ENCODE measurements at regions not wholly inside any gene's neighbourhood (a gene's known extent, or its start where the extent isn't known, plus 50 kb on each side); places are given as distances from the start of the nearest gene placed in this dataset.
"Not testable (repeated sequence)": the region's sequence is repeated elsewhere in the genome, so short reads cannot be mapped to it uniquely, and the experiment has no call there.

DNA sequence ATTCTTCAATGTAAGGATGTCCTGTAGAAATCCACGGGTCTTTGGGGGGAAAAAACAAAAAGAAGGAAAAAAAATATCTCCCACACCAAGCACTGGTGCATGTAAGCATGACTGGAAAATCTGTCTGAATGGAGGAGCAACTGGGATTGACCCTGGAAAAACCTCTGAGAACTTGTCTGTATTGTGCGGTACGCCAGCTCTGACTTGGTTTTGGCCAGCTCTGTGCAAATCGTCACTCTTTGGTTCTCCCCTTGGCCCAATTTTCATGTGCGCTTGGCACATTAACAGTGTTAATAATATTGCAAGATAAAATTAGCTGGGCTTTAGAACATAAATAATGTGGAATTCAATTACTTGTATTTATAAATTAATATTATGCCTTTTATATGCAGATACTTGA lies 231.2 kb upstream of the HAND2 start:
- no peak for DNase-seq
- H3K27ac Mint-ChIP-seq = no peak overlapping the region
- H3K36me3 Mint-ChIP-seq = no peaks in the 10 kb centered on the region
- H3K4me1 Mint-ChIP-seq = no peaks in the 10 kb centered on the region
- H3K27me3 Mint-ChIP-seq (ENCODE audit: low read depth in 3 of 3) = no peaks in the 10 kb centered on the region
- peaks cover 0 to 14% (median 1%) of the 10 kb centered on the region in 6 donors for H3K9me3 Mint-ChIP-seq
- H3K4me3 Mint-ChIP-seq = no peak overlapping the region

DNA sequence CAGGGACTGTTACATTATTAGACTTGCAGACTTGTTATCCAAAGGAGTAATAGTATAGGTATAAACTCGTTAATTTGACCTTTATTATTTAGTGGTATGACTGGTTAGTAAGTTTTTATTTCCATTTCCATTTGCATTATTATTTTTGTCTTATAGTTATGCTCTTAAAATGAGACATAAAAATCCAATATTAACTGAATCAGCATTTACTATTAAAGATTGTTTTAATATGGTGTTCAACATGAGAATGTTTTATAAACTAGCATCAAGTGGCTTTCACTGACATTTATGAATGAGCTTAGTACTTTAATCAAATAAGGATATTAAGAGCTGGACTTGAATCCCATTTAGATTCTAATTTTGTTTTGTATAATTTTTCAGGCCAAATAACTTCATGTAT lies 228.1 kb upstream of the HAND2 start:
- Mint-ChIP-seq H3K36me3 (no peaks in the 10 kb centered on the region), H3K9me3 (peaks cover 0 to 10% (median under 1%) of the 10 kb centered on the region in 6 donors), H3K27me3 (ENCODE audit: low read depth in 3 of 3) (no peaks in the 10 kb centered on the region), H3K4me1 (no peaks in the 10 kb centered on the region), H3K27ac (no peak overlapping the region), H3K4me3 (no peak overlapping the region)
- DNase-seq = no peak

DNA sequence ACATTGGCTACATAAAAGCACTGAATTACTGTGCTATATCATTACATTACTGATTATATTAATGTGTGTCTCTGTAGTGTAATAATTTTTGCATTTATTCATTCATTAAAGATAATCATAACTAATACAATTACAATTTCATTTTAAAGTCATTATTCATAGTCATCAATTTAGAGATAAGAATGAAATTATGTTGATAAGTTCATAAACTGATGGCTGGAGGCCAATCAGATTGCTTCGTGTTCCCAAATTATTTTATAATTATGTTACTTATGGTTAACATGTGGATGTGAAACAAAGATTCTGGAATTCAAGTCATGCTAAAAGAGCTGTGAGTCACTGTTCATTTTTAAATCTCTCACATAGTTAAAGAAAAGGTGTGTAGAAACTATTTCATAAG lies 223.4 kb upstream of the HAND2 start:
- no peak overlapping the region for H3K27ac Mint-ChIP-seq
- peaks cover 0 to 3% (median 0%) of the 10 kb centered on the region in 3 donors for H3K27me3 Mint-ChIP-seq (ENCODE audit: low read depth in 3 of 3)
- H3K4me3 Mint-ChIP-seq = no peak overlapping the region
- no peaks in the 10 kb centered on the region for H3K4me1 Mint-ChIP-seq
- peaks cover 0 to 15% (median 2%) of the 10 kb centered on the region in 6 donors for H3K9me3 Mint-ChIP-seq
- no peak for DNase-seq
- no peaks in the 10 kb centered on the region for H3K36me3 Mint-ChIP-seq

- Mint-ChIP-seq H3K4me1 (no peaks in the 10 kb centered on the region), H3K27me3 (ENCODE audit: low read depth in 3 of 3) (peaks cover 0 to 3% (median 0%) of the 10 kb centered on the region in 3 donors), H3K4me3 (no peak overlapping the region), H3K36me3 (no peaks in the 10 kb centered on the region), H3K9me3 (peaks cover 0 to 15% (median 2%) of the 10 kb centered on the region in 6 donors), H3K27ac (no peak overlapping the region)
- no peak for DNase-seq
Measured at GRCh38 chr4:173752610-173753230, 222.7 kb upstream of the HAND2 start.

GRCh38 chr4:173748353-173748752 lies 218.3 kb upstream of the HAND2 start:
- H3K36me3 Mint-ChIP-seq = no peaks in the 10 kb centered on the region
- no peak overlapping the region for H3K4me3 Mint-ChIP-seq
- peaks cover 0 to 3% (median 0%) of the 10 kb centered on the region in 3 donors for H3K27me3 Mint-ChIP-seq (ENCODE audit: low read depth in 3 of 3)
- no peak overlapping the region for H3K27ac Mint-ChIP-seq
- peaks cover 0 to 15% (median 0%) of the 10 kb centered on the region in 6 donors for H3K9me3 Mint-ChIP-seq
- DNase-seq = no peak
- H3K4me1 Mint-ChIP-seq = no peaks in the 10 kb centered on the region

- no peaks in the 10 kb centered on the region for H3K4me1 Mint-ChIP-seq
- no peaks in the 10 kb centered on the region for H3K36me3 Mint-ChIP-seq
- no peak overlapping the region for H3K4me3 Mint-ChIP-seq
- no peak for DNase-seq
- no peak overlapping the region for H3K27ac Mint-ChIP-seq
- H3K9me3 Mint-ChIP-seq = peaks cover 0 to 15% (median 0%) of the 10 kb centered on the region in 6 donors
- H3K27me3 Mint-ChIP-seq (ENCODE audit: low read depth in 3 of 3) = peaks cover 0 to 3% (median 0%) of the 10 kb centered on the region in 3 donors
Measured at GRCh38 chr4:173747537-173748257, 217.7 kb upstream of the HAND2 start.

DNA sequence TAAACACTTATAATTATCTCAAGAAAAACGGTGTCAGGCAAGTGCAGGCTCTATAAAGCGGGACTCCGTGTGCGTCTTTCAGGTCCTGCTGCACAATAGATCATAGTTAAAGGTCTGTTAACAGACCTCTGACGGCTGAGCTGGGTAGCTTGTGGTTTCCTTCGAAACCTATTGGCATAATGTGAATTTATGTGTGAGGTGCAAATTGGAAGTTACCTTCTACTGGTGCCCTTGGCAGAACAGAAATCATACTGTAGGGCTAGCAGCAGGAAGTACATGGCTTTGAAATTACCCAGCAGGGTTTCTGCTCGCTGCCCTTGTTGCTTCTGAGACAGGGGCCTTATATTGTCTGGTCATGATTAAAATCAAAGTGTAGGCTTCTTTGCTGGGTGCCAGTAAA lies 216.4 kb upstream of the HAND2 start:
- peaks cover 0 to 10% (median 0%) of the 10 kb centered on the region in 6 donors for H3K9me3 Mint-ChIP-seq
- H3K4me3 Mint-ChIP-seq = no peak overlapping the region
- no peak overlapping the region for H3K27ac Mint-ChIP-seq
- no peak for DNase-seq
- peaks cover 0 to 3% (median 0%) of the 10 kb centered on the region in 3 donors for H3K27me3 Mint-ChIP-seq (ENCODE audit: low read depth in 3 of 3)
- H3K4me1 Mint-ChIP-seq = no peaks in the 10 kb centered on the region
- no peaks in the 10 kb centered on the region for H3K36me3 Mint-ChIP-seq

DNA sequence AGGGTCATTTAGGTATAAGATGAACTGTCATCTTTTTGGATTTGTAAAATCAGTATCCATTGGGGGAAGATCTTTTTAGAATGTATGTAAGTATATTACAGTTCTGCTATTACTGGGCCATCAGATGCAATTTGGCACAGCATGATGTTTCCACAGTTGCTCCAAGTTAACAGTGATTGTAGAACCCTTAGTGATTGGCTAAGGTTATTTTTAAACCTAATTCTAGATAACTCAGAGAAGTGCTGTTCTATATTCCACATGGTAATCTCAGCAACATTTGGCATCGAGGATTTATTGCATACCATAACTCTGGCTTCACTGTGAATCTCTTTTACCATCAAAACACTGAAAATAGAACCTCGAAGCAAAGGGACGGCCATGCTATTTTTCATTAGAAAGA lies 215.7 kb upstream of the HAND2 start:
- Mint-ChIP-seq H3K4me1 (no peaks in the 10 kb centered on the region), H3K9me3 (peaks cover 0 to 10% (median 0%) of the 10 kb centered on the region in 6 donors), H3K27ac (no peak overlapping the region), H3K4me3 (no peak overlapping the region), H3K36me3 (no peaks in the 10 kb centered on the region), H3K27me3 (ENCODE audit: low read depth in 3 of 3) (no peaks in the 10 kb centered on the region)
- no peak for DNase-seq

DNA sequence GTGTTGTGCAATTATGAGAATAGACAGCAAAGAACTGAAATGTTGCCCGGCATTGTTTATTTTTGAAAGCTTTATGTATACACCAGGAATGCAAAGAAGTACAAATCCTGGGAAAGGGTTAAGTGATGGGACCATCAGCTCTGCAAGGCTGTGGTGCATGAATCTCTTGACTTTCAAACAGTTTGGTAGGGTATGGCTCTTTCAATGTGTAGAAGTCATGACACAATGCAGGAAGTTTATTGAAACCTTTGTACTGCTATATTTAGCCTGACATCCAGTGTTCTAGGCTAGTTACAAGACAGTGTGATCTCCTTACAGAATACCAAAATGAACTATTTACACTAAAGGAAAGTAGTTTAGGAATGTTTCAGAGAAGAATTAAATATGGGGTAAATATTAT lies 206.8 kb upstream of the HAND2 start:
- peaks cover 0 to 10% (median 4%) of the 10 kb centered on the region in 6 donors for H3K9me3 Mint-ChIP-seq
- H3K4me3 Mint-ChIP-seq = no peak overlapping the region
- DNase-seq = no peak
- H3K4me1 Mint-ChIP-seq = no peaks in the 10 kb centered on the region
- H3K36me3 Mint-ChIP-seq = no peaks in the 10 kb centered on the region
- H3K27ac Mint-ChIP-seq = no peak overlapping the region
- peaks cover 0 to 5% (median 0%) of the 10 kb centered on the region in 3 donors for H3K27me3 Mint-ChIP-seq (ENCODE audit: low read depth in 3 of 3)

- no peaks in the 10 kb centered on the region for H3K36me3 Mint-ChIP-seq
- no peaks in the 10 kb centered on the region for H3K4me1 Mint-ChIP-seq
- no peak overlapping the region for H3K27ac Mint-ChIP-seq
- no peak for DNase-seq
- peaks cover 0 to 10% (median 4%) of the 10 kb centered on the region in 6 donors for H3K9me3 Mint-ChIP-seq
- H3K27me3 Mint-ChIP-seq (ENCODE audit: low read depth in 3 of 3) = peaks cover 0 to 5% (median 0%) of the 10 kb centered on the region in 3 donors
- no peak overlapping the region for H3K4me3 Mint-ChIP-seq
Measured at GRCh38 chr4:173735585-173735984, 205.6 kb upstream of the HAND2 start.

DNA sequence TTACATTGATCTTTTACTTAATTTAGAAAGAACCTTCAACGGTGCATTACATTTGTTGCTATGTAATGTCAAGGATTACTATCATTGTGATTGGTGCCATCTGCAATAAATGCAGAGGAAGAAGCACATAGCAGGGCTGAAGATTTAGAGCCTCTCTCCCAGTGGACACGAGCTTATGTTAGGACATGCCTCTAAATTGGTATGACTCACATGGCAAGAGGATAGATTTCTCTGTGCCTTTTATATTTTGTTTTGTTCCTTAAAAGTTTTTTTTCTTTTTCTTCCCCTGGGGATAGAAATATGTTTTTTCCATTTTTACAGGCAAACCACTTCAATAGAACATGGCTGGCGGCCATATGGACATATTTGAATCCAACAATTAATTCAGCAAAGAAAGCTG lies 205.0 kb upstream of the HAND2 start:
- H3K36me3 Mint-ChIP-seq = no peaks in the 10 kb centered on the region
- peaks cover 0 to 5% (median 0%) of the 10 kb centered on the region in 3 donors for H3K27me3 Mint-ChIP-seq (ENCODE audit: low read depth in 3 of 3)
- peaks cover under 1 to 10% (median 4%) of the 10 kb centered on the region in 6 donors for H3K9me3 Mint-ChIP-seq
- no peak overlapping the region for H3K4me3 Mint-ChIP-seq
- no peaks in the 10 kb centered on the region for H3K4me1 Mint-ChIP-seq
- DNase-seq = no peak
- no peak overlapping the region for H3K27ac Mint-ChIP-seq

- Mint-ChIP-seq H3K27me3 (ENCODE audit: low read depth in 3 of 3) (peaks cover 0 to 5% (median 0%) of the 10 kb centered on the region in 3 donors), H3K4me1 (no peaks in the 10 kb centered on the region), H3K4me3 (no peak overlapping the region), H3K9me3 (peaks cover 6 to 30% (median 15%) of the 10 kb centered on the region in 6 donors), H3K36me3 (peaks cover 0 to 4% (median 0%) of the 10 kb centered on the region in 3 donors), H3K27ac (no peak overlapping the region)
- DNase-seq = no peak
Measured at GRCh38 chr4:173731257-173731656, 201.2 kb upstream of the HAND2 start.

DNA sequence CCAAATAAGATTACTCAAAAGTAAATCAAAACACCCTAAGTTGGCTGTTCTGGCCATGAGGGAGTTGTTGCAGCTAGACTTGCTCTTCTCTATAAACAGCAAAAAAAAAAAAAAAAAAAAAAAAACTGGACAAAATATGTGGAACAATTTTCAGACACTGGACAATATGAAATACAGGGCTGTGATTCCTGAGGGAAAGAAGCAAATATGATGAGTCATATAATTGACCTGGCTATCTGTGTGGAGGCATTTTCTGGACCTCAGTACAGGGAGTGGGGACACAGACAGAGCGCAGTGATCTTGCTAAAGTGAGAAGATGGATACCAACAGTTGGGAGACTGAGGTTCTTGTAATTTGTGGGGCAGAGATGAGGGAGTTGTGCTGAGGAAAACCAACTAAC lies 192.0 kb upstream of the HAND2 start:
- H3K27me3 Mint-ChIP-seq (ENCODE audit: low read depth in 3 of 3) = peaks cover 0 to 3% (median 2%) of the 10 kb centered on the region in 3 donors
- H3K4me1 Mint-ChIP-seq = no peaks in the 10 kb centered on the region
- no peak overlapping the region for H3K4me3 Mint-ChIP-seq
- peaks cover 0 to 4% (median 3%) of the 10 kb centered on the region in 3 donors for H3K36me3 Mint-ChIP-seq
- peaks cover 7 to 35% (median 14%) of the 10 kb centered on the region in 6 donors for H3K9me3 Mint-ChIP-seq
- no peak for DNase-seq
- no peak overlapping the region for H3K27ac Mint-ChIP-seq

- H3K9me3 Mint-ChIP-seq = peaks cover 7 to 21% (median 14%) of the 10 kb centered on the region in 6 donors
- not testable (repeated sequence) for DNase-seq; H3K4me1 Mint-ChIP-seq; H3K36me3 Mint-ChIP-seq; H3K27me3 Mint-ChIP-seq (ENCODE audit: low read depth in 3 of 3); H3K27ac Mint-ChIP-seq; H3K4me3 Mint-ChIP-seq
Measured at GRCh38 chr4:173718504-173718903, 188.5 kb upstream of the HAND2 start.
